T-helper 17 cell (primary cell): ENCODE measurements at regions not wholly inside any gene's neighbourhood (a gene's known extent, or its start where the extent isn't known, plus 50 kb on each side); places are given as distances from the start of the nearest gene placed in this dataset.

Source experiments
- ATAC-seq: fragments of 150-1000 bp; cut with Tn5 transposase; 2 replicates; pipeline ENCODE4 v1.10.0; 2021; ENCODE audit warnings: mild to moderate bottlenecking, moderate library complexity
- DNase-seq, 3 donors: peaks; one replicate each; pipeline versions ENCODE4 v3.0.0 to v3.0.0-alpha.2; 2020 to 2021
- H3K9me3 ChIP-seq: one replicate; pipeline ENCODE4 v1.7.0; 2013; ENCODE audit warnings: low read length, mild to moderate bottlenecking; ENCODE audit not compliant: control insufficient read depth, poor library complexity, severe bottlenecking
- H3K27ac Mint-ChIP-seq: one replicate; pipeline ENCODE4 v1.8.0; 2022; ENCODE audit warnings: mild to moderate bottlenecking, moderate library complexity, mixed read lengths
- H3K27me3 Mint-ChIP-seq: one replicate; pipeline ENCODE4 v1.8.0; 2022; ENCODE audit warnings: mixed read lengths
- H3K36me3 Mint-ChIP-seq: one replicate; pipeline ENCODE4 v1.8.0; 2022; ENCODE audit warnings: low read depth, mixed read lengths
- H3K4me1 Mint-ChIP-seq: one replicate; pipeline ENCODE4 v1.8.0; 2022; ENCODE audit warnings: mild to moderate bottlenecking, mixed read lengths
- H3K4me3 Mint-ChIP-seq: one replicate; pipeline ENCODE4 v1.8.0; 2022; ENCODE audit warnings: mild to moderate bottlenecking, moderate library complexity, mixed read lengths

GRCh38 chr16:56073508-56073907, 117.8 kb upstream of the GNAO1 start:
- Mint-ChIP-seq H3K4me1 (no peaks in the 10 kb centered on the region), H3K36me3 (no peaks in the 10 kb centered on the region), H3K27me3 (peaks cover 12% of the 10 kb centered on the region), H3K4me3 (no peak overlapping the region), H3K27ac (no peak overlapping the region)
- no peak for ATAC-seq
- DNase-seq = no peak
- no peaks in the 10 kb centered on the region for H3K9me3 ChIP-seq

GRCh38 chr16:56072096-56072495, 119.2 kb upstream of the GNAO1 start:
- Mint-ChIP-seq H3K4me1 (no peaks in the 10 kb centered on the region), H3K27ac (no peak overlapping the region), H3K27me3 (peaks cover 12% of the 10 kb centered on the region), H3K36me3 (no peaks in the 10 kb centered on the region), H3K4me3 (no peak overlapping the region)
- H3K9me3 ChIP-seq = no peaks in the 10 kb centered on the region
- ATAC-seq = no peak
- DNase-seq = no peak

- Mint-ChIP-seq H3K27ac (no peak overlapping the region), H3K4me1 (no peaks in the 10 kb centered on the region), H3K36me3 (no peaks in the 10 kb centered on the region), H3K27me3 (peaks cover 14% of the 10 kb centered on the region), H3K4me3 (no peak overlapping the region)
- no peak for ATAC-seq
- H3K9me3 ChIP-seq = no peaks in the 10 kb centered on the region
- DNase-seq = no peak
Observed at GRCh38 chr16:56068816-56069215, 122.5 kb upstream of the GNAO1 start.

- ATAC-seq = no peak
- Mint-ChIP-seq H3K36me3 (no peaks in the 10 kb centered on the region), H3K27me3 (peaks cover 14% of the 10 kb centered on the region), H3K27ac (no peak overlapping the region), H3K4me1 (no peaks in the 10 kb centered on the region), H3K4me3 (no peak overlapping the region)
- no peaks in the 10 kb centered on the region for H3K9me3 ChIP-seq
- no peak for DNase-seq
Observed at GRCh38 chr16:56068314-56068713, 123.0 kb upstream of the GNAO1 start.

- Mint-ChIP-seq H3K4me3 (no peak overlapping the region), H3K27ac (no peak overlapping the region)
Observed at GRCh38 chr16:56067406-56067805, 123.9 kb upstream of the GNAO1 start.

GRCh38 chr16:56066617-56067016, 124.7 kb upstream of the GNAO1 start:
- DNase-seq (no peak), ATAC-seq (no peak)
- Mint-ChIP-seq H3K27ac (no peak overlapping the region), H3K27me3 (peaks cover 14% of the 10 kb centered on the region), H3K36me3 (no peaks in the 10 kb centered on the region), H3K4me1 (no peaks in the 10 kb centered on the region), H3K4me3 (no peak overlapping the region)
- no peaks in the 10 kb centered on the region for H3K9me3 ChIP-seq

More at GRCh38 chr16:56067406-56067805, 123.9 kb upstream of the GNAO1 start:
- DNase-seq (no peak), ATAC-seq (no peak)
- no peaks in the 10 kb centered on the region for H3K4me1 Mint-ChIP-seq
- no peaks in the 10 kb centered on the region for H3K9me3 ChIP-seq
- H3K36me3 Mint-ChIP-seq = no peaks in the 10 kb centered on the region
- H3K27me3 Mint-ChIP-seq = peaks cover 14% of the 10 kb centered on the region

- no peaks in the 10 kb centered on the region for H3K4me1 Mint-ChIP-seq
- H3K27me3 Mint-ChIP-seq = peaks cover 14% of the 10 kb centered on the region
- H3K27ac Mint-ChIP-seq = no peak overlapping the region
Observed at GRCh38 chr16:56063111-56063510, 128.2 kb upstream of the GNAO1 start.

GRCh38 chr16:56057151-56057550, 134.1 kb upstream of the GNAO1 start:
- Mint-ChIP-seq H3K27ac (no peak overlapping the region), H3K4me1 (no peaks in the 10 kb centered on the region), H3K36me3 (no peaks in the 10 kb centered on the region), H3K4me3 (no peak overlapping the region), H3K27me3 (peaks cover 30% of the 10 kb centered on the region)
- ATAC-seq (no peak), DNase-seq (no peak)
- H3K9me3 ChIP-seq = no peaks in the 10 kb centered on the region

More at GRCh38 chr16:56063111-56063510, 128.2 kb upstream of the GNAO1 start:
- DNase-seq (no peak), ATAC-seq (no peak)
- H3K9me3 ChIP-seq = no peaks in the 10 kb centered on the region
- Mint-ChIP-seq H3K36me3 (no peaks in the 10 kb centered on the region), H3K4me3 (no peak overlapping the region)

- ATAC-seq = no peak
Observed at GRCh38 chr16:56050916-56051315, 140.4 kb upstream of the GNAO1 start.

GRCh38 chr16:56048425-56049105, 142.7 kb upstream of the GNAO1 start:
- Mint-ChIP-seq H3K36me3 (peaks cover 4% of the 10 kb centered on the region), H3K27me3 (peaks cover 18% of the 10 kb centered on the region), H3K4me3 (no peak overlapping the region), H3K27ac (no peak overlapping the region), H3K4me1 (peaks cover 2% of the 10 kb centered on the region)
- DNase-seq (no peak), ATAC-seq (peak; percentile 57)
- no peaks in the 10 kb centered on the region for H3K9me3 ChIP-seq

More at GRCh38 chr16:56050916-56051315, 140.4 kb upstream of the GNAO1 start:
- no peaks in the 10 kb centered on the region for H3K9me3 ChIP-seq
- peaks cover 2% of the 10 kb centered on the region for H3K4me1 Mint-ChIP-seq
- no peak overlapping the region for H3K4me3 Mint-ChIP-seq
- no peak for DNase-seq
- H3K27me3 Mint-ChIP-seq = peaks cover 28% of the 10 kb centered on the region
- peaks cover 4% of the 10 kb centered on the region for H3K36me3 Mint-ChIP-seq
- H3K27ac Mint-ChIP-seq = no peak overlapping the region

- ATAC-seq (no peak), DNase-seq (no peak)
- Mint-ChIP-seq H3K27ac (no peak overlapping the region), H3K4me3 (no peak overlapping the region), H3K36me3 (peaks cover 4% of the 10 kb centered on the region), H3K27me3 (peaks cover 16% of the 10 kb centered on the region), H3K4me1 (peaks cover 2% of the 10 kb centered on the region)
- no peaks in the 10 kb centered on the region for H3K9me3 ChIP-seq
Observed at GRCh38 chr16:56047307-56048234, 143.7 kb upstream of the GNAO1 start.

GRCh38 chr16:56042416-56042815, 148.9 kb upstream of the GNAO1 start:
- Mint-ChIP-seq H3K27ac (no peak overlapping the region), H3K27me3 (peaks cover 12% of the 10 kb centered on the region), H3K4me1 (peaks cover 4% of the 10 kb centered on the region), H3K4me3 (no peak overlapping the region), H3K36me3 (no peaks in the 10 kb centered on the region)
- no peaks in the 10 kb centered on the region for H3K9me3 ChIP-seq
- DNase-seq (no peak), ATAC-seq (no peak)

- peaks cover 12% of the 10 kb centered on the region for H3K27me3 Mint-ChIP-seq
- H3K27ac Mint-ChIP-seq = no peak overlapping the region
- H3K4me3 Mint-ChIP-seq = no peak overlapping the region
- ATAC-seq (peak; percentile 78), DNase-seq (peak in 2 of 3 donors; percentile 9 to 10)
- no peaks in the 10 kb centered on the region for H3K36me3 Mint-ChIP-seq
- peaks cover 4% of the 10 kb centered on the region for H3K4me1 Mint-ChIP-seq
- H3K9me3 ChIP-seq = no peaks in the 10 kb centered on the region
Observed at GRCh38 chr16:56041556-56042140, 149.6 kb upstream of the GNAO1 start.
